NCI-H82 (cell line): ENCODE measurements at regions not wholly inside any gene's neighbourhood (a gene's known extent, or its start where the extent isn't known, plus 50 kb on each side); places are given as distances from the start of the nearest gene placed in this dataset.

Experiments
- DNase-seq: peaks from one replicate; lab custom pipeline; 2025; lab: John Stamatoyannopoulos, UW

DNA sequence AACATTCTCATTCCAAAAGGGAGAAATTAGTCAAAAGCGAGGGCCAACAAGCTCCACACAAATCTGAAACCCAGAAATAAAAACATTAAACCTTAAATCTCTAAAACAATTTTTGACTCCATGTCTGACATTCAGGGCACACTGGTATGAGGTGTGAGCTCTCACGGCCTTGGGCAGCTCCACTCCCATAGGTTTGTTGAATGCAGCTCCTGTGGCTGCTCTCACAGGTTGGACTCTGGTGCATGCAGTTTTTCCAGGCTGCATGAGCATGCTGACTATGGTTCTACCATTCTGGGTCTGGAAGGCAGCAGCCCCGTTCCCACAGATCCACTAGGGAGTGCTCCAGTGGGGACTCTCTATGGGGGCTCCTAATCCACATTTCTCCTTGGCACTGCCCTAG, 887.1 kb upstream of the GHITM start:
- DNase-seq = no peak

DNA sequence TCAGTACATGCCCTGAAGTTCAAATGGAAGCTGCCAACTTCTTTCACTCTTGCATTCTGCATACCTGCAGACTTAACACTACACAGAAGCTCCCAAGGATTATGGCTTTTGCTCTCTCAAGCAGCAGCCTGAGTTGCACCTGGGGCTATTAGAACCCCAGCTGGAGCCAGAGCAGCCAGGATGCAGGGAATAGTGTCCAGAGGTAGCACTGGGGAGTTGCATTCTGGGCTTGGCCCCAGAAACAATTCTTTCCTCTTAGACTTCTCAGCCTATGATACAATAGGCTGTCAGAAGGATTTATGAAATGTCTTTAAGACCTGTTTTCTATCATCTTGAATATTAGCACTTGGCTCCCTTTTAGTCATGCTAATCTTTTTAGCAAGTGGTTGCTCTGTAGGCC, 886.7 kb upstream of the GHITM start:
- DNase-seq = no peak

- no peak for DNase-seq
These were observed 886.2 kb upstream of the GHITM start for GRCh38 chr10:83253011-83253671.

DNA sequence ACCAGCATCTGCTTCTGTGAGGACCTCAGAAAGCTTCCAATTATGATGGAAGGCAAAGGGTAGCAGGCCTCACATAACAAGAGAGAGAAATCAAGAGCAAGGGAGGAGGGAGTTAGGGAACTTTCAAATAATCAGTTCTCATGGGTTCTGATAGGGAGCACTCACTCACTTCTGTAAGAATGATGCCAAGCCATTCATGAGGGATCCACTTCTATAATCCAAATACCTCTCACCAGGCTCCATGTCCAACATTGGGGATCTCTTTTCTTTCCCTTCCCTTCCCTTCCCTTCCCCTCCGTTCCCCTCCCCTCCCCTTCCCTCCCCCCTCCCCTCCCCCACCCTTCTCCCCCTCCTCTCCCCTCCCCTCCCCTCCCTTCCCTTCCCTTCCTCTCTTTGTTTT, 884.6 kb upstream of the GHITM start:
- no peak for DNase-seq

DNA sequence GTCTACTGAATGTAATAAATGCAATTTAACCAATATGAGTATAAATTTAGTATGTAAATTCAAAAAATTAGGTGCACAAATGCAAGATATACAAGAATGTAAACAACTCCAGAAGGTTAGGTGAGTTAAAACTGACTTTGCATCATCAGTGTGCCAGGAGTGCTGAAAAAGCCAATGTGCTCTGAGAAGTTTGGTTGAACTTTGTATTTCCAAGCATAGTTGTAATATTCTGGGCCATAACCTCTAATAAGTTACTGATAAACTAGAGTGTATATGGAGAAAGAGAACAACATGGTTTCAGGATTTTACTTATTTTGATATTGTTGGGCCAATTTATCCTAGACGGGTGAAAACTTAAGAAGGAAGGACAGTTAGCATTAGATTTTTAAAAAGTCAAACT, 876.9 kb upstream of the GHITM start:
- no peak for DNase-seq

DNA sequence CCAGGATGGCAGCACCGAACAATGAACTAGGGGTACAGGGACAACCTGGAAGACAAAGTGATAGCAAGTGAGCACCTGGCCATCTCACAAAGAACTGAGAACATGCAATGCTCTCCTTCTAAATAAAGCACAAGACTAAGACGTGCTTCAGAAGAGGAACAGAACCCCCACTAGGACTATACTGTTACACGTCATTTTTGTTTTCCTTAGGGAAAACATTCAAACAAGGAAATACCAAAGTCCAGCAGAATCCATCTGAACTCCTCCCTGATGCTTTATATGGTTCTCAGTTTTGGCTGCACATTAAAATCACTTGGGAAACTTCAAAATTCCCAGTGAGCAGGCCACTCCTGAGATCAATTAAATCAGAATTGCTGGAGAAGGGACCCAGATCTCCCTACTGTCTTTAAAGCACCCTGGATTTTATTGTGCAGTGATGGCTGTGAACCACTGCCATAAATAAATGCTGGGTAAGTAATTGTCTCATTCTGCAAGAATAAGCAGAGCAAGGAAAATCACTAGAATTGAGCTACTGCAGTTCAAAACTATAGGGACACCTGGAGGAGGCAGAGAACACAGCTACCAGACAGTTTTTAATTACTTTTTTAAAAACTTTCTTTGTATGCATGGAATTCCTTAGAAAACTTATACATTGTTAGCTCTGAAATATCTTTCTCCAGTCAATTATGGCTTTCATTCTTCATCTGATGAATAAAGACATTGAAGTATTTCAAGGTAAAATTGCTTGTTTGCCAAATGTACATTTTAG, 866.5 kb upstream of the GHITM start:
- no peak for DNase-seq

DNA sequence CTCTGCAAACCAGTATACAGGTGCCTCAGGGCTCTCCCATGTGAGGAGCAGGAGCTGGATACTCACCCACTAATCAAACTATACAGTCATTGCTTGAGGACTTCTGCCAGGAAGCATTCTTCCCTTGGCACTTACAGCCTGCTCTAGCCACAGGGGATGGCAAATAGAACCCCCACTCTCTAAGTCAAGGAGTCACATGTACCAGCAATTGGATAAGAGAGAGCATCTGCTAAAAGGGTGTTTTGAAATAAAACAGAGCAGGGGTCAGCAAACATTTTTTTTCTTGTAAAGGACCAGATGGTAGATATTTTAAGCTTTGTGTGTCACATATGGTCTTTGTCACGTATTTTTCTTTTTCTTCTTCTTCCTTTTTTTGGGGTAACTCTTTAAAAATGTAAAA, 865.2 kb upstream of the GHITM start:
- peak; percentile 14 for DNase-seq

DNA sequence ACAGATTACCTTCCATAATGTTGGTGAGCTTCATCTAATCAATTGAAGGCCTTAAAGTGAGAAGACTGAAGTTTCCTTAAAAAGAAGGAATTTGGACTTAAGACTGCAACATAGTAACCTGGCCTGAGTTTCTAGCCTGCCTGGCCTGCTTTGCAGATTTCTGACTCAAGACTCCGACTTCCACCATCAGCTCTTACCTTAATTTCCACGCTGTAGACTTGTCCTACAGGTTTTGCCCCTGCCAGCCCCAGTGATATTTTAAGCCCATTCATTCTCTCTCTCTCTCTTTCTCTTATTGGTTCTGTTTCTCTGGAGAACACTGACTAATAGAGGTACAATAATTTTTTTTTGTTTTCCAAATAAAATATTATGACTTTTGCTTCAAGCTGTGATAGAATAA, 862.3 kb upstream of the GHITM start:
- DNase-seq = no peak

- DNase-seq = no peak
These were observed 856.2 kb upstream of the GHITM start for GRCh38 chr10:83283151-83283550.

DNA sequence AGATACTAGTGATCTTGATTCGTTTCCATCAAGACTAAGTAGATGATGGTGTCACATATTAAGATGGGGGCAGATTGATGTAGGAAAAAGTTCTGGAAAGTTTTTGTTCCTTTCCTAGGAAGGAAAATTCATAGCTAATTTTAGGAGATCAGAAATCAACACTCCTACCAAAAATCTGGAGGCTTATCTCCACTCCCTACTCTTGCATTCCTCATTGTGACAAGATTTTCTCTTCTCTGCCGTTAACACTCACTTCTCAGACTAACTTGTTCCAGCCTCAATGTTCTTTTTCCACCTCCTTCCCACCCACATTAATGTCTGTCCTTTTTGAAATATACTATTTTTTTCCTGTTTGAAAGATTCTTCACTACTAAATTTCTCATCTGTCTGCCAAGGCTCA, 851.9 kb upstream of the GHITM start:
- no peak for DNase-seq

- peak; percentile 13 for DNase-seq
These were observed 849.9 kb upstream of the GHITM start for GRCh38 chr10:83289373-83289772.

DNA sequence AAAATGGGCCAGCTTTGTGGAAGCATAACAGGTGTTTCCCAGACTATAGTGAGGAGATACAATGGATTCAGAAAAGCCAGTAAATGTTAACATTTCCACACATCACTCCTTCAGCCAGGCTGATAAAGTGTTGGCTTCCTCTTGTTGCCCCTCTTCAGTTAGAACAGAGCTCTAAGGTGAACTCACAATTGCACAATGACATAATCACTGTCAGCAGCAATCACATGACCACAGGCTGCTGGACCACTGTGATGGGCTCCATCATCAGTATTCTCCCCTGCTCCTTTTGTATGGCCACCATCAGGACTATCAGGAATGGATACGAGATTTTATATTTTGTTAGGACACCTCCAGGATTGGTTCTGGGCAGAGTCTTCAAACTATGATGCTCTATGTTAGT, 849.4 kb upstream of the GHITM start:
- DNase-seq = no peak

- no peak for DNase-seq
These were observed 837.6 kb upstream of the GHITM start for GRCh38 chr10:83301732-83302131.

DNA sequence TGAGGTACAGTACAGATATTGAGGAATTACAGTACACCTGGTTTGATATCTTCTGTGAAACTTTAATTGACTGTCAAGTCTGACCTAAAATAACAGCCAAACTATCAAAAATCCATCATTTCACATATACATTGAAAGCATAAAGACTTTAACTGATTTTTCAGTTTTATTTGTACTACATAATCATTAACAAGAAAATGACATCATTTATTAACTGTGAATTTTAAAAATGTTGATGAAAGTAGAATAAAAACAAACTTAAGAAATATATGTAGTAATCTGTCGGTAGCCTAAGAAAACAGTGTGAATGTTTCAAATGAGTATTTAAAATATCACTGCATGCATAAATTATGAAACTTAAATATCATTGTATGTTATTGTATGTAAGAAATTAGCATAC, 836.7 kb upstream of the GHITM start:
- no peak for DNase-seq

- DNase-seq = no peak
These were observed 828.6 kb upstream of the GHITM start for GRCh38 chr10:83310688-83311087.

DNA sequence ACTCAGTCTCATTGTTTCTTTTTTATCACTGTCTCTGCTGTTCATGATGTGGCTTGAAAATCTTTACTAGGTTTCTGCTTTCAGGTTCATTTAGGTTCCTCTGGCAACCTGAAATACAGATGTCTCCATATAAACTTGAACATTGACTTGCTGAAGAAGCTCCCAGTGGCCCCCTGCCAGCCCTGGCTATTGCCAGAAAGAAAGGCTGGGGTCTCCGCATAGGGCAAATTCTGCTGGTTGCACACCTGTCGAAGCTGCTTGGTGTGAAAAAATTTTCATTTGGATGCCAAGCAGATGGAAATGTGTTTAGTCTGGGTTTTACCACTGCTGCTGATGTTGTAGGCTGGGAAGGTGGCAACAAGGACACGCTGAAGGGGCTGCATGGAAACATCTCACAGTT, 826.7 kb upstream of the GHITM start:
- no peak for DNase-seq

DNA sequence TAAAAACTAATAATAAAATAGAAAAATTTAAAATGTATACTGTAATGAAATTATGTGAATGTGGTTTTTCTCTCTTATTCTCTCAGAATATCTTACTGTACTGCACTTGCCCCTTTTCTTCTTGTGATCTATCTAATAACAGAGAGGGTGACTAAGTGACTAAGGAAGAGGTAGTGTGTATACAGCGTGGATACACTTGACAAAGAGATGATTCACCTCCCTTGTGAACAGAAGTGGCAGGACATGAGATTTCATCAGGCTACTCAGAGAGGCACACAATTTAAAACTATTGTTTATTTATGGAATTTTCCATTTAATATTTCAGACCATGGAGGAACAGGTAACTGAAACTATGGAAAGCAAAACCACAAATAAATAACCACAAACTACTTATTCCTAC, 806.6 kb upstream of the GHITM start:
- DNase-seq = no peak

GRCh38 chr10:83333566-83333965, 805.7 kb upstream of the GHITM start:
- DNase-seq = no peak

DNA sequence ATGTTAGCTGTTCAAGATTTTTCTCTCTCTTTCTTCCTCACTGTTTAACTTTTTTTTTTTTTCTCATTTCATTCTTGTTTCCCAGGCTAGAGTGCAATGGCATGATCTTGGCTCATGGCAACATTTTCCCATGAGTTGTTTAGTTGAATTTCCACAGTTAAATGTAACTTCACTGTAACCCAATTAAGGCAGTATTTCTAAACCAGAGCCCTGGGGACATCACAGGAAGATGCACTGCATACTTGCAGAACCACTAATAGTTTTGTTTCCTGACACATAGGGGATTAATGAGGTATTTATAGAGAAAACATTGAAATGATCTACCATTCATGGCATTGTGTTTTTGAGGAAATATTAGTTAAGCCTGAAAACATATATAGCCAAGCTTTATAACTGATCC, 795.6 kb upstream of the GHITM start:
- no peak for DNase-seq

GRCh38 chr10:83346266-83346910, 792.9 kb upstream of the GHITM start:
- no peak for DNase-seq

- DNase-seq = no peak
These were observed 786.7 kb upstream of the GHITM start for GRCh38 chr10:83352588-83352987.

DNA sequence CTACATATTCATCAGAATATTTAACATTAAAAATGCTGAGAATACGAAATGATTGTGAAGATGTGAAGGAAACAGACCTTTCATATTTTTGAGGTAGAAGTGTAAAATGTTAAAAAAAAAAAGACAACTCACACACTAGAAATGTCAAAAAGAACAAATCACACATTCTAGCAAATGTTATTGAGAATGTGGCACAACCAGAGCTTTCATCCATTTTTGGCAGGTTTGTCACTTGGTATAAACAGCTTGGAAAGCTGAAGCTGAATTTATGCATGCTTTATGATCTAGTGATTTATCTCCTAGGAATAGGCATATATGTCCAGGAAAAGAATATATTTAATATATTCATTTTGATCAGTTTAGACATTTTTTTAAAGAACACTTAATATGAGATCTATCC, 784.9 kb upstream of the GHITM start:
- DNase-seq = no peak

GRCh38 chr10:83357004-83357403, 782.3 kb upstream of the GHITM start:
- DNase-seq = no peak
